Fibroblast of skin of left biceps (primary cell): ENCODE measurements at regions not wholly inside any gene's neighbourhood (a gene's known extent, or its start where the extent isn't known, plus 50 kb on each side); places are given as distances from the start of the nearest gene placed in this dataset.
"Not testable (repeated sequence)": the region's sequence is repeated elsewhere in the genome, so short reads cannot be mapped to it uniquely, and the experiment has no call there.

Experiments used
- DNase-seq, 2 experiments: peaks; one replicate each; pipeline ENCODE4 v3.0.0-alpha.2; 2013; ENCODE audit warnings: low read depth in 2 of 2

GRCh38 chr17:71777048-71777640, 343.7 kb upstream of the SOX9 start:
- no peak for DNase-seq

- DNase-seq: no peak
Observed at GRCh38 chr17:71779482-71779881, 341.3 kb upstream of the SOX9 start.

GRCh38 chr17:71780596-71780995, 340.2 kb upstream of the SOX9 start:
- DNase-seq: no peak

GRCh38 chr17:71782021-71782420, 338.8 kb upstream of the SOX9 start:
- DNase-seq: not testable (repeated sequence)

GRCh38 chr17:71790791-71791190, 330.0 kb upstream of the SOX9 start:
- no peak for DNase-seq

GRCh38 chr17:71791311-71791710, 329.5 kb upstream of the SOX9 start:
- DNase-seq: no peak

- DNase-seq: peak; percentile 68 to 74
Observed at GRCh38 chr17:71792966-71793365, 327.9 kb upstream of the SOX9 start.

- no peak for DNase-seq
Observed at GRCh38 chr17:71793518-71793917, 327.3 kb upstream of the SOX9 start.

- no peak for DNase-seq
Observed at GRCh38 chr17:71798701-71799100, 322.1 kb upstream of the SOX9 start.

GRCh38 chr17:71799657-71800056, 321.2 kb upstream of the SOX9 start:
- DNase-seq: no peak

- DNase-seq: no peak
Observed at GRCh38 chr17:71801301-71801700, 319.5 kb upstream of the SOX9 start.

GRCh38 chr17:71802663-71803062, 318.2 kb upstream of the SOX9 start:
- DNase-seq: no peak

- no peak for DNase-seq
Observed at GRCh38 chr17:71803656-71804284, 317.1 kb upstream of the SOX9 start.

- no peak for DNase-seq
Observed at GRCh38 chr17:71809537-71809936, 311.3 kb upstream of the SOX9 start.

- peak in 1 of 2 experiments; percentile 54 for DNase-seq
Observed at GRCh38 chr17:71813861-71814260, 307.0 kb upstream of the SOX9 start.

GRCh38 chr17:71821511-71821910, 299.3 kb upstream of the SOX9 start:
- peak in 1 of 2 experiments; percentile 64 for DNase-seq

- DNase-seq: no peak
Observed at GRCh38 chr17:71824671-71825070, 296.1 kb upstream of the SOX9 start.

- DNase-seq: no peak
Observed at GRCh38 chr17:71825687-71826086, 295.1 kb upstream of the SOX9 start.

- DNase-seq: no peak
Observed at GRCh38 chr17:71828182-71828596, 292.6 kb upstream of the SOX9 start.

- no peak for DNase-seq
Observed at GRCh38 chr17:71830866-71831265, 290.0 kb upstream of the SOX9 start.

- DNase-seq: no peak
Observed at GRCh38 chr17:71842986-71843385, 277.8 kb upstream of the SOX9 start.

- DNase-seq: no peak
Observed at GRCh38 chr17:71845337-71845736, 275.5 kb upstream of the SOX9 start.

GRCh38 chr17:71846561-71847110, 274.2 kb upstream of the SOX9 start:
- DNase-seq: no peak
